HL-60 (cell line): ENCODE measurements at regions not wholly inside any gene's neighbourhood (a gene's known extent, or its start where the extent isn't known, plus 50 kb on each side); places are given as distances from the start of the nearest gene placed in this dataset.

Experiments
- GABPA ChIP-seq: IDR thresholded peaks from 2 replicates; pipeline ENCODE4 v1.6.1; 2012; ENCODE audit warnings: low read depth
- POLR2AphosphoS5 ChIP-seq: IDR thresholded peaks from 2 replicates; pipeline ENCODE4 v1.6.1; 2012; ENCODE audit warnings: low read depth

- TF ChIP-seq POLR2AphosphoS5 (no peak), GABPA (no peak)
Measured at GRCh38 chr6:23523771-23524170, 602.2 kb upstream of the NRSN1 start.
